ENCODE measurements at regions not wholly inside any gene's neighbourhood (a gene's known extent, or its start where the extent isn't known, plus 50 kb on each side); places are given as distances from the start of the nearest gene placed in this dataset.

DNA sequence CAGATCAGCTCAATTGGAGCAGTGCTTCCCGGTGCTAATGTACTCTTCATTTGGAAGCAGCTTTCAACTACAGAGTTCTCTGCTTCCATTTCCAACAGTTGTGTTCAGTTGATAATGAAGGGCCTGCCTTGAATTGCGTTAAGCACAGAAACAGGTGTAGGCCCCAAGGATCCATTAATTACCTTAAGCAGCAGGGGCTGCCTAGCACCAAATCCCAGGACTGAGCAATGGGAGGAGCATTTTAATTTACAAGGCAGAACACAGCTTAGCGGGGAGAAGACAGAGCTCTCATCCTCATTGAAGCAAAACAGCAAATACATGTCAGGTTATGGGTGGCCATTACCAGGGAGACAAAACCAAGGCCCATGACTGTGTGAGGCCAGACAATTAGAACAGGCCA lies 349.6 kb downstream of the TFEC start:
- TF ChIP-seq, protein P1, sequence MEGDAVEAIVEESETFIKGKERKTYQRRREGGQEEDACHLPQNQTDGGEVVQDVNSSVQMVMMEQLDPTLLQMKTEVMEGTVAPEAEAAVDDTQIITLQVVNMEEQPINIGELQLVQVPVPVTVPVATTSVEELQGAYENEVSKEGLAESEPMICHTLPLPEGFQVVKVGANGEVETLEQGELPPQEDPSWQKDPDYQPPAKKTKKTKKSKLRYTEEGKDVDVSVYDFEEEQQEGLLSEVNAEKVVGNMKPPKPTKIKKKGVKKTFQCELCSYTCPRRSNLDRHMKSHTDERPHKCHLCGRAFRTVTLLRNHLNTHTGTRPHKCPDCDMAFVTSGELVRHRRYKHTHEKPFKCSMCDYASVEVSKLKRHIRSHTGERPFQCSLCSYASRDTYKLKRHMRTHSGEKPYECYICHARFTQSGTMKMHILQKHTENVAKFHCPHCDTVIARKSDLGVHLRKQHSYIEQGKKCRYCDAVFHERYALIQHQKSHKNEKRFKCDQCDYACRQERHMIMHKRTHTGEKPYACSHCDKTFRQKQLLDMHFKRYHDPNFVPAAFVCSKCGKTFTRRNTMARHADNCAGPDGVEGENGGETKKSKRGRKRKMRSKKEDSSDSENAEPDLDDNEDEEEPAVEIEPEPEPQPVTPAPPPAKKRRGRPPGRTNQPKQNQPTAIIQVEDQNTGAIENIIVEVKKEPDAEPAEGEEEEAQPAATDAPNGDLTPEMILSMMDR (IDR thresholded peaks at IDR 0.05): no peak
- no peak for TF ChIP-seq POLR2A (IDR thresholded peaks at IDR 0.05; ENCODE audit: low read depth)
